ENCODE measurements at regions not wholly inside any gene's neighbourhood (a gene's known extent, or its start where the extent isn't known, plus 50 kb on each side); places are given as distances from the start of the nearest gene placed in this dataset.
"Not testable (repeated sequence)": the region's sequence is repeated elsewhere in the genome, so short reads cannot be mapped to it uniquely, and the experiment has no call there.

- Histone ChIP-seq H3K27ac (ENCODE audit: low read length) (no peak overlapping the region), H3K9me3 (ENCODE audit: control insufficient read depth, low read depth, low read length) (no peaks in the 10 kb centered on the region), H3K4me1 (ENCODE audit: control insufficient read depth, low read depth, low read length) (no peaks in the 10 kb centered on the region), H3K4me3 (ENCODE audit: low read length) (no peak overlapping the region), H3K36me3 (ENCODE audit: control insufficient read depth, low read depth, low read length) (no peaks in the 10 kb centered on the region), H3K27me3 (ENCODE audit: control insufficient read depth, insufficient read depth, low read length) (no peaks in the 10 kb centered on the region), H3K9ac (ENCODE audit: low read length) (no peak overlapping the region)
These were observed 460.8 kb upstream of the TOM1L1 start for GRCh38 chr17:54439816-54440215.

- Histone ChIP-seq H3K27ac (ENCODE audit: low read length) (no peak overlapping the region), H3K36me3 (ENCODE audit: control insufficient read depth, low read depth, low read length) (no peaks in the 10 kb centered on the region), H3K27me3 (ENCODE audit: control insufficient read depth, insufficient read depth, low read length) (no peaks in the 10 kb centered on the region), H3K9me3 (ENCODE audit: control insufficient read depth, low read depth, low read length) (peaks cover 29% of the 10 kb centered on the region), H3K4me1 (ENCODE audit: control insufficient read depth, low read depth, low read length) (no peaks in the 10 kb centered on the region), H3K4me3 (ENCODE audit: low read length) (no peak overlapping the region), H3K9ac (ENCODE audit: low read length) (no peak overlapping the region)
These were observed 449.6 kb upstream of the TOM1L1 start for GRCh38 chr17:54451051-54451450.

GRCh38 chr17:54452666-54453348, 447.8 kb upstream of the TOM1L1 start:
- H3K36me3 ChIP-seq (ENCODE audit: control insufficient read depth, low read depth, low read length), result no peaks in the 10 kb centered on the region
- H3K4me3 ChIP-seq (ENCODE audit: low read length), result no peak overlapping the region
- no peaks in the 10 kb centered on the region for H3K4me1 ChIP-seq (ENCODE audit: control insufficient read depth, low read depth, low read length)
- peaks cover 44% of the 10 kb centered on the region for H3K9me3 ChIP-seq (ENCODE audit: control insufficient read depth, low read depth, low read length)
- H3K9ac ChIP-seq (ENCODE audit: low read length), result no peak overlapping the region
- no peaks in the 10 kb centered on the region for H3K27me3 ChIP-seq (ENCODE audit: control insufficient read depth, insufficient read depth, low read length)
- no peak overlapping the region for H3K27ac ChIP-seq (ENCODE audit: low read length)

- H3K4me1 ChIP-seq (ENCODE audit: control insufficient read depth, low read depth, low read length), result no peaks in the 10 kb centered on the region
- H3K27ac ChIP-seq (ENCODE audit: low read length), result no peak overlapping the region
- no peaks in the 10 kb centered on the region for H3K27me3 ChIP-seq (ENCODE audit: control insufficient read depth, insufficient read depth, low read length)
- H3K36me3 ChIP-seq (ENCODE audit: control insufficient read depth, low read depth, low read length), result no peaks in the 10 kb centered on the region
- H3K9ac ChIP-seq (ENCODE audit: low read length), result no peak overlapping the region
- peaks cover 49% of the 10 kb centered on the region for H3K9me3 ChIP-seq (ENCODE audit: control insufficient read depth, low read depth, low read length)
- H3K4me3 ChIP-seq (ENCODE audit: low read length), result no peak overlapping the region
These were observed 445.3 kb upstream of the TOM1L1 start for GRCh38 chr17:54455251-54455868.

GRCh38 chr17:54465443-54465842, 435.2 kb upstream of the TOM1L1 start:
- not testable (repeated sequence) for H3K27ac ChIP-seq (ENCODE audit: low read length); H3K9me3 ChIP-seq (ENCODE audit: control insufficient read depth, low read depth, low read length); H3K4me3 ChIP-seq (ENCODE audit: low read length); H3K36me3 ChIP-seq (ENCODE audit: control insufficient read depth, low read depth, low read length); H3K27me3 ChIP-seq (ENCODE audit: control insufficient read depth, insufficient read depth, low read length); H3K4me1 ChIP-seq (ENCODE audit: control insufficient read depth, low read depth, low read length); H3K9ac ChIP-seq (ENCODE audit: low read length)

- no peaks in the 10 kb centered on the region for H3K27me3 ChIP-seq (ENCODE audit: control insufficient read depth, insufficient read depth, low read length)
- H3K27ac ChIP-seq (ENCODE audit: low read length), result no peak overlapping the region
- no peaks in the 10 kb centered on the region for H3K4me1 ChIP-seq (ENCODE audit: control insufficient read depth, low read depth, low read length)
- no peak overlapping the region for H3K9ac ChIP-seq (ENCODE audit: low read length)
- H3K4me3 ChIP-seq (ENCODE audit: low read length), result no peak overlapping the region
- H3K36me3 ChIP-seq (ENCODE audit: control insufficient read depth, low read depth, low read length), result no peaks in the 10 kb centered on the region
- peaks cover 5% of the 10 kb centered on the region for H3K9me3 ChIP-seq (ENCODE audit: control insufficient read depth, low read depth, low read length)
These were observed 433.8 kb upstream of the TOM1L1 start for GRCh38 chr17:54466875-54467274.

GRCh38 chr17:54482843-54483242, 417.8 kb upstream of the TOM1L1 start:
- no peaks in the 10 kb centered on the region for H3K9me3 ChIP-seq (ENCODE audit: control insufficient read depth, low read depth, low read length)
- H3K36me3 ChIP-seq (ENCODE audit: control insufficient read depth, low read depth, low read length), result no peaks in the 10 kb centered on the region
- no peak overlapping the region for H3K9ac ChIP-seq (ENCODE audit: low read length)
- no peak overlapping the region for H3K4me3 ChIP-seq (ENCODE audit: low read length)
- no peak overlapping the region for H3K27ac ChIP-seq (ENCODE audit: low read length)
- no peaks in the 10 kb centered on the region for H3K4me1 ChIP-seq (ENCODE audit: control insufficient read depth, low read depth, low read length)
- no peaks in the 10 kb centered on the region for H3K27me3 ChIP-seq (ENCODE audit: control insufficient read depth, insufficient read depth, low read length)

- Histone ChIP-seq H3K9me3 (ENCODE audit: control insufficient read depth, low read depth, low read length) (no peaks in the 10 kb centered on the region), H3K4me1 (ENCODE audit: control insufficient read depth, low read depth, low read length) (no peaks in the 10 kb centered on the region), H3K4me3 (ENCODE audit: low read length) (no peak overlapping the region), H3K9ac (ENCODE audit: low read length) (no peak overlapping the region), H3K36me3 (ENCODE audit: control insufficient read depth, low read depth, low read length) (no peaks in the 10 kb centered on the region), H3K27me3 (ENCODE audit: control insufficient read depth, insufficient read depth, low read length) (no peaks in the 10 kb centered on the region), H3K27ac (ENCODE audit: low read length) (no peak overlapping the region)
These were observed 407.0 kb upstream of the TOM1L1 start for GRCh38 chr17:54493691-54494090.

GRCh38 chr17:54494721-54495715, 405.6 kb upstream of the TOM1L1 start:
- H3K36me3 ChIP-seq (ENCODE audit: control insufficient read depth, low read depth, low read length), result no peaks in the 10 kb centered on the region
- H3K27me3 ChIP-seq (ENCODE audit: control insufficient read depth, insufficient read depth, low read length), result no peaks in the 10 kb centered on the region
- H3K9me3 ChIP-seq (ENCODE audit: control insufficient read depth, low read depth, low read length), result no peaks in the 10 kb centered on the region

GRCh38 chr17:54505404-54505803, 395.2 kb upstream of the TOM1L1 start:
- no peaks in the 10 kb centered on the region for H3K36me3 ChIP-seq (ENCODE audit: control insufficient read depth, low read depth, low read length)
- no peaks in the 10 kb centered on the region for H3K27me3 ChIP-seq (ENCODE audit: control insufficient read depth, insufficient read depth, low read length)
- no peak overlapping the region for H3K27ac ChIP-seq (ENCODE audit: low read length)
- H3K9me3 ChIP-seq (ENCODE audit: control insufficient read depth, low read depth, low read length), result no peaks in the 10 kb centered on the region
- no peak overlapping the region for H3K4me3 ChIP-seq (ENCODE audit: low read length)
- no peaks in the 10 kb centered on the region for H3K4me1 ChIP-seq (ENCODE audit: control insufficient read depth, low read depth, low read length)
- H3K9ac ChIP-seq (ENCODE audit: low read length), result no peak overlapping the region

More at GRCh38 chr17:54494721-54495715, 405.6 kb upstream of the TOM1L1 start:
- H3K27ac ChIP-seq (ENCODE audit: low read length), result no peak overlapping the region
- H3K9ac ChIP-seq (ENCODE audit: low read length), result no peak overlapping the region
- H3K4me1 ChIP-seq (ENCODE audit: control insufficient read depth, low read depth, low read length), result no peaks in the 10 kb centered on the region
- H3K4me3 ChIP-seq (ENCODE audit: low read length), result no peak overlapping the region

GRCh38 chr17:54518706-54519105, 381.9 kb upstream of the TOM1L1 start:
- Histone ChIP-seq H3K27ac (ENCODE audit: low read length) (no peak overlapping the region), H3K4me3 (ENCODE audit: low read length) (no peak overlapping the region), H3K27me3 (ENCODE audit: control insufficient read depth, insufficient read depth, low read length) (no peaks in the 10 kb centered on the region), H3K9ac (ENCODE audit: low read length) (no peak overlapping the region), H3K9me3 (ENCODE audit: control insufficient read depth, low read depth, low read length) (no peaks in the 10 kb centered on the region), H3K36me3 (ENCODE audit: control insufficient read depth, low read depth, low read length) (no peaks in the 10 kb centered on the region), H3K4me1 (ENCODE audit: control insufficient read depth, low read depth, low read length) (no peaks in the 10 kb centered on the region)
